ENCODE measurements at regions not wholly inside any gene's neighbourhood (a gene's known extent, or its start where the extent isn't known, plus 50 kb on each side); places are given as distances from the start of the nearest gene placed in this dataset.

GRCh38 chr13:81722456-81722855 lies 1381.5 kb upstream of the SPRY2 start:
- no peak for DNase-seq

GRCh38 chr13:81721400-81721799 lies 1380.5 kb upstream of the SPRY2 start:
- no peak for DNase-seq

GRCh38 chr13:81714513-81714912 lies 1373.6 kb upstream of the SPRY2 start:
- DNase-seq: no peak

- no peak for DNase-seq
Measured at GRCh38 chr13:81713201-81713600, 1372.3 kb upstream of the SPRY2 start.

GRCh38 chr13:81697826-81698225 lies 1356.9 kb upstream of the SPRY2 start:
- no peak for DNase-seq

GRCh38 chr13:81686877-81687276 lies 1346.0 kb upstream of the SPRY2 start:
- no peak for DNase-seq

GRCh38 chr13:81683521-81683920 lies 1342.6 kb upstream of the SPRY2 start:
- DNase-seq: no peak

GRCh38 chr13:81682081-81682630 lies 1341.2 kb upstream of the SPRY2 start:
- DNase-seq: no peak

- no peak for DNase-seq
Measured at GRCh38 chr13:81677857-81678256, 1336.9 kb upstream of the SPRY2 start.

- no peak for DNase-seq
Measured at GRCh38 chr13:81676008-81676407, 1335.1 kb upstream of the SPRY2 start.

GRCh38 chr13:81671064-81671463 lies 1330.1 kb upstream of the SPRY2 start:
- no peak for DNase-seq

GRCh38 chr13:81670048-81670447 lies 1329.1 kb upstream of the SPRY2 start:
- DNase-seq: no peak

- DNase-seq: no peak
Measured at GRCh38 chr13:81664872-81665271, 1323.9 kb upstream of the SPRY2 start.

GRCh38 chr13:81659984-81660383 lies 1319.1 kb upstream of the SPRY2 start:
- no peak for DNase-seq

GRCh38 chr13:81658598-81659370 lies 1317.9 kb upstream of the SPRY2 start:
- no peak for DNase-seq

- DNase-seq: no peak
Measured at GRCh38 chr13:81639984-81640582, 1299.2 kb upstream of the SPRY2 start.

GRCh38 chr13:81637457-81637856 lies 1296.5 kb upstream of the SPRY2 start:
- DNase-seq: no peak

- no peak for DNase-seq
Measured at GRCh38 chr13:81636120-81636519, 1295.2 kb upstream of the SPRY2 start.

- no peak for DNase-seq
Measured at GRCh38 chr13:81615031-81615430, 1274.1 kb upstream of the SPRY2 start.

- no peak for DNase-seq
Measured at GRCh38 chr13:81610644-81611043, 1269.7 kb upstream of the SPRY2 start.

GRCh38 chr13:81609335-81609734 lies 1268.4 kb upstream of the SPRY2 start:
- DNase-seq: no peak

GRCh38 chr13:81606074-81606473 lies 1265.1 kb upstream of the SPRY2 start:
- no peak for DNase-seq

GRCh38 chr13:81602241-81602640 lies 1261.3 kb upstream of the SPRY2 start:
- no peak for DNase-seq

GRCh38 chr13:81597101-81597500 lies 1256.2 kb upstream of the SPRY2 start:
- DNase-seq: no peak
